Lung (tissue), 11 donors: ENCODE measurements at regions not wholly inside any gene's neighbourhood (a gene's known extent, or its start where the extent isn't known, plus 50 kb on each side); places are given as distances from the start of the nearest gene placed in this dataset.

Experiments used
- ATAC-seq: fragments of 200-7000 bp; cut with Tn5 transposase; one replicate; pipeline ENCODE4 v1.9.1; 2020; ENCODE audit warnings: moderate number of reproducible peaks; ENCODE audit not compliant: insufficient read depth, low FRiP score
- DNase-seq, 3 donors: peaks; one replicate each; pipeline ENCODE4 v3.0.0-alpha.2; 2013 to 2017
- H3K27ac ChIP-seq, 2 donors: one replicate each; pipeline ENCODE4 v1.5.1; 2013; ENCODE audit warnings: mild to moderate bottlenecking in 2 of 2, moderate library complexity in 2 of 2, control low read depth in 1 of 2, inconsistent platforms in 1 of 2, low read depth in 1 of 2, low read length in 1 of 2
- H3K27me3 ChIP-seq, 3 donors: one replicate each; pipeline ENCODE4 v1.5.1; 2013; ENCODE audit warnings: low read length in 2 of 3; ENCODE audit not compliant: control insufficient read depth in 3 of 3, insufficient read depth in 3 of 3
- H3K36me3 ChIP-seq, 4 donors: one replicate each; pipeline ENCODE4 v1.5.1; 2013; ENCODE audit warnings: low read length in 4 of 4, mild to moderate bottlenecking in 1 of 4, moderate library complexity in 1 of 4; ENCODE audit not compliant: control insufficient read depth in 4 of 4, insufficient read depth in 4 of 4
- H3K4me1 ChIP-seq, 5 donors: one replicate each; pipeline ENCODE4 v1.5.1; 2013; ENCODE audit warnings: low read length in 5 of 5, mild to moderate bottlenecking in 2 of 5, moderate library complexity in 1 of 5; ENCODE audit not compliant: control insufficient read depth in 5 of 5, insufficient read depth in 5 of 5
- H3K4me3 ChIP-seq: one replicate; pipeline ENCODE4 v1.5.1; 2013; ENCODE audit warnings: mild to moderate bottlenecking, control low read depth, moderate library complexity
- H3K9ac ChIP-seq, 2 donors: one replicate each; pipeline ENCODE4 v1.5.1; 2013; ENCODE audit warnings: low read length in 2 of 2, control low read depth in 1 of 2; ENCODE audit not compliant: insufficient read depth in 1 of 2
- H3K9me3 ChIP-seq, 4 donors: one replicate each; pipeline ENCODE4 v1.5.1; 2013; ENCODE audit warnings: low read length in 3 of 4, mild to moderate bottlenecking in 1 of 4, moderate library complexity in 1 of 4; ENCODE audit not compliant: control insufficient read depth in 4 of 4, insufficient read depth in 3 of 4
- CTCF ChIP-seq: IDR thresholded peaks from 2 replicates; pipeline ENCODE4 v1.5.1; 2012; ENCODE audit warnings: mild to moderate bottlenecking; ENCODE audit errors: control extremely low read depth, extremely low read depth
- WGBS, 2 donors: extraction: QIAGEN DNeasy Blood & Tissue Kit; methylation state at CpG; one replicate each; pipeline ENCODE4 v1.1.7; 2013; 5-methylcytosine and 5-hydroxymethylcytosine counted together
- donor health status: control.
- donor health status: control.
- donor health status: Bipolar disorder and iron deficiency.
- donor health status: healthy.
- donor health status: DM: yes; HTN: yes; CAD: no.

GRCh38 chr3:66673293-66673692, 172.5 kb upstream of the LRIG1 start:
- no peak for ATAC-seq
- no peak overlapping the region for H3K4me3 ChIP-seq
- WGBS, 2 donors, result 81 to 87% methylated on average over 9 of the region's 9 CpGs
- H3K9me3 ChIP-seq, result peaks cover 0 to 3% (median 0%) of the 10 kb centered on the region in 4 donors
- H3K27ac ChIP-seq, result no peak overlapping the region
- no peak for DNase-seq
- H3K9ac ChIP-seq, result no peak overlapping the region
- H3K27me3 ChIP-seq, result no peaks in the 10 kb centered on the region
- no peaks in the 10 kb centered on the region for H3K4me1 ChIP-seq
- no peaks in the 10 kb centered on the region for H3K36me3 ChIP-seq
- TF ChIP-seq CTCF, result no peak

GRCh38 chr3:66675366-66675765, 174.5 kb upstream of the LRIG1 start:
- 65 to 79% methylated on average over 1 of the region's 1 CpG for WGBS, 2 donors
- ATAC-seq (no peak), DNase-seq (no peak)
- Histone ChIP-seq H3K4me1 (no peaks in the 10 kb centered on the region), H3K4me3 (no peak overlapping the region), H3K36me3 (no peaks in the 10 kb centered on the region), H3K9ac (no peak overlapping the region), H3K27me3 (no peaks in the 10 kb centered on the region), H3K27ac (no peak overlapping the region), H3K9me3 (peaks cover 0 to 6% (median 1%) of the 10 kb centered on the region in 4 donors)
- TF ChIP-seq CTCF, result no peak

- no peak overlapping the region for H3K4me3 ChIP-seq
- no peaks in the 10 kb centered on the region for H3K27me3 ChIP-seq
- no peak overlapping the region for H3K27ac ChIP-seq
- 85 to 89% methylated on average over 5 of the region's 5 CpGs for WGBS, 2 donors
- H3K9me3 ChIP-seq, result no peaks in the 10 kb centered on the region
- no peaks in the 10 kb centered on the region for H3K36me3 ChIP-seq
- DNase-seq (peak in 1 of 3 donors; percentile 32), ATAC-seq (no peak)
- no peak overlapping the region for H3K9ac ChIP-seq
- H3K4me1 ChIP-seq, result peaks cover 0 to 12% (median 2%) of the 10 kb centered on the region in 5 donors
- TF ChIP-seq CTCF, result no peak
Observed at GRCh38 chr3:66692042-66692765, 191.4 kb upstream of the LRIG1 start.

- Histone ChIP-seq H3K9me3 (no peaks in the 10 kb centered on the region), H3K36me3 (no peaks in the 10 kb centered on the region), H3K27me3 (no peaks in the 10 kb centered on the region), H3K9ac (no peak overlapping the region), H3K4me3 (no peak overlapping the region), H3K27ac (no peak overlapping the region), H3K4me1 (peaks cover 0 to 12% (median 2%) of the 10 kb centered on the region in 5 donors)
- ATAC-seq (no peak), DNase-seq (peak in 1 of 3 donors; percentile 45)
- TF ChIP-seq CTCF, result no peak
- 82% methylated on average over 5 of the region's 5 CpGs for WGBS, 2 donors
Observed at GRCh38 chr3:66692766-66693150, 191.9 kb upstream of the LRIG1 start.
